Duodenal mucosa (tissue), 2 donors: ENCODE measurements at regions not wholly inside any gene's neighbourhood (a gene's known extent, or its start where the extent isn't known, plus 50 kb on each side); places are given as distances from the start of the nearest gene placed in this dataset.
"Not testable (repeated sequence)": the region's sequence is repeated elsewhere in the genome, so short reads cannot be mapped to it uniquely, and the experiment has no call there.

Experiments
- H3K27ac ChIP-seq: one replicate; pipeline ENCODE4 v1.7.0; 2013; ENCODE audit warnings: low read depth, low read length
- H3K27me3 ChIP-seq, 2 donors: one replicate each; pipeline ENCODE4 v1.7.0; 2013; ENCODE audit warnings: low read length in 2 of 2, control low read depth in 1 of 2; ENCODE audit not compliant: insufficient read depth in 2 of 2, control insufficient read depth in 1 of 2
- H3K36me3 ChIP-seq, 2 donors: one replicate each; pipeline ENCODE4 v1.7.0; 2013; ENCODE audit warnings: low read length in 2 of 2, control low read depth in 1 of 2; ENCODE audit not compliant: insufficient read depth in 2 of 2, control insufficient read depth in 1 of 2
- H3K4me1 ChIP-seq, 2 donors: one replicate each; pipeline ENCODE4 v1.7.0; 2013; ENCODE audit warnings: low read length in 2 of 2, control low read depth in 1 of 2; ENCODE audit not compliant: insufficient read depth in 2 of 2, control insufficient read depth in 1 of 2
- H3K4me3 ChIP-seq, 2 donors: one replicate each; pipeline ENCODE4 v1.7.0; 2013; ENCODE audit warnings: low read length in 2 of 2, low read depth in 1 of 2
- H3K9ac ChIP-seq, 2 donors: one replicate each; pipeline ENCODE4 v1.7.0; 2013; ENCODE audit warnings: low read length in 2 of 2, low read depth in 1 of 2
- H3K9me3 ChIP-seq, 2 donors: one replicate each; pipeline ENCODE4 v1.7.0; 2013; ENCODE audit warnings: low read length in 2 of 2, control low read depth in 1 of 2; ENCODE audit not compliant: control insufficient read depth in 1 of 2

- Histone ChIP-seq H3K36me3 (no peaks in the 10 kb centered on the region), H3K27ac (no peak overlapping the region), H3K27me3 (no peaks in the 10 kb centered on the region), H3K4me1 (peaks cover 0 to 5% of the 10 kb centered on the region in 2 donors), H3K9ac (no peak overlapping the region), H3K4me3 (no peak overlapping the region), H3K9me3 (no peaks in the 10 kb centered on the region)
Observed at GRCh38 chr6:112939563-112939962, 592.4 kb downstream of the RFPL4B start.

GRCh38 chr6:112941613-112942012 lies 594.5 kb downstream of the RFPL4B start:
- Histone ChIP-seq H3K36me3 (no peaks in the 10 kb centered on the region), H3K4me3 (no peak overlapping the region), H3K27ac (no peak overlapping the region), H3K27me3 (no peaks in the 10 kb centered on the region), H3K9me3 (no peaks in the 10 kb centered on the region), H3K9ac (no peak overlapping the region), H3K4me1 (peaks cover 0 to 5% of the 10 kb centered on the region in 2 donors)

GRCh38 chr6:112946051-112946450 lies 598.9 kb downstream of the RFPL4B start:
- no peak overlapping the region for H3K4me3 ChIP-seq
- no peak overlapping the region for H3K27ac ChIP-seq
- H3K9ac ChIP-seq, result no peak overlapping the region
- no peaks in the 10 kb centered on the region for H3K4me1 ChIP-seq
- H3K27me3 ChIP-seq, result no peaks in the 10 kb centered on the region
- H3K9me3 ChIP-seq, result no peaks in the 10 kb centered on the region
- H3K36me3 ChIP-seq, result no peaks in the 10 kb centered on the region

GRCh38 chr6:112947507-112947906 lies 600.4 kb downstream of the RFPL4B start:
- H3K36me3 ChIP-seq, result no peaks in the 10 kb centered on the region
- no peaks in the 10 kb centered on the region for H3K27me3 ChIP-seq
- no peak overlapping the region for H3K27ac ChIP-seq
- H3K4me3 ChIP-seq, result no peak overlapping the region
- H3K9ac ChIP-seq, result no peak overlapping the region
- H3K4me1 ChIP-seq, result no peaks in the 10 kb centered on the region
- H3K9me3 ChIP-seq, result no peaks in the 10 kb centered on the region

- no peaks in the 10 kb centered on the region for H3K9me3 ChIP-seq
Observed at GRCh38 chr6:112951829-112952228, 604.7 kb downstream of the RFPL4B start.

GRCh38 chr6:112955743-112956142 lies 608.6 kb downstream of the RFPL4B start:
- not testable (repeated sequence) for H3K4me1 ChIP-seq, H3K9ac ChIP-seq, H3K27ac ChIP-seq, H3K9me3 ChIP-seq, H3K36me3 ChIP-seq, H3K27me3 ChIP-seq, H3K4me3 ChIP-seq

More at GRCh38 chr6:112951829-112952228, 604.7 kb downstream of the RFPL4B start:
- H3K36me3 ChIP-seq, result no peaks in the 10 kb centered on the region
- no peaks in the 10 kb centered on the region for H3K27me3 ChIP-seq
- no peak overlapping the region for H3K4me3 ChIP-seq
- no peak overlapping the region for H3K9ac ChIP-seq
- H3K4me1 ChIP-seq, result no peaks in the 10 kb centered on the region
- no peak overlapping the region for H3K27ac ChIP-seq

GRCh38 chr6:112956696-112957535 lies 609.8 kb downstream of the RFPL4B start:
- H3K27me3 ChIP-seq, result no peaks in the 10 kb centered on the region
- H3K36me3 ChIP-seq, result no peaks in the 10 kb centered on the region
- H3K4me3 ChIP-seq, result no peak overlapping the region
- no peaks in the 10 kb centered on the region for H3K9me3 ChIP-seq
- H3K27ac ChIP-seq, result no peak overlapping the region
- no peaks in the 10 kb centered on the region for H3K4me1 ChIP-seq
- H3K9ac ChIP-seq, result no peak overlapping the region

- Histone ChIP-seq H3K9me3 (no peaks in the 10 kb centered on the region), H3K36me3 (no peaks in the 10 kb centered on the region), H3K4me3 (no peak overlapping the region), H3K27me3 (no peaks in the 10 kb centered on the region), H3K27ac (no peak overlapping the region), H3K9ac (no peak overlapping the region), H3K4me1 (no peaks in the 10 kb centered on the region)
Observed at GRCh38 chr6:112957536-112957916, 610.4 kb downstream of the RFPL4B start.

GRCh38 chr6:112960130-112960529 lies 613.0 kb downstream of the RFPL4B start:
- H3K36me3 ChIP-seq, H3K27me3 ChIP-seq, H3K27ac ChIP-seq, H3K4me3 ChIP-seq, H3K9me3 ChIP-seq, H3K9ac ChIP-seq, H3K4me1 ChIP-seq: not testable (repeated sequence)

GRCh38 chr6:112967974-112968373 lies 620.8 kb downstream of the RFPL4B start:
- no peak overlapping the region for H3K27ac ChIP-seq
- no peaks in the 10 kb centered on the region for H3K36me3 ChIP-seq
- H3K9me3 ChIP-seq, result peaks cover 0 to 5% of the 10 kb centered on the region in 2 donors
- no peak overlapping the region for H3K9ac ChIP-seq
- H3K4me3 ChIP-seq, result no peak overlapping the region
- no peaks in the 10 kb centered on the region for H3K27me3 ChIP-seq
- no peaks in the 10 kb centered on the region for H3K4me1 ChIP-seq
